Thyroid gland (tissue), 4 donors: ENCODE measurements at regions not wholly inside any gene's neighbourhood (a gene's known extent, or its start where the extent isn't known, plus 50 kb on each side); places are given as distances from the start of the nearest gene placed in this dataset.

ENCODE experiments used
- DNase-seq, 2 donors: peaks; one replicate each; pipeline ENCODE4 v3.0.0-alpha.2; 2019
- H3K27ac ChIP-seq, 3 donors: fragments of 200-600 bp; sonication (generic); 1 replicate in 2 of 3; 2 replicates in 1 of 3; pipeline ENCODE4 v1.5.1; 2016 to 2019; ENCODE audit warnings: mild to moderate bottlenecking in 1 of 3, moderate library complexity in 1 of 3
- H3K27me3 ChIP-seq: fragments of 200-600 bp; sonication (generic); one replicate; pipeline ENCODE4 v1.5.1; 2019
- H3K36me3 ChIP-seq, 2 donors: fragments of 200-600 bp; sonication (generic); one replicate each; pipeline ENCODE4 v1.5.1; 2016 to 2019
- H3K4me1 ChIP-seq, 2 donors: fragments of 200-600 bp; sonication (generic); one replicate each; pipeline ENCODE4 v1.5.1; 2017 to 2019
- H3K4me3 ChIP-seq, 3 donors: fragments of 200-600 bp; sonication (generic); replicated peaks in 1 of 3; 1 replicate in 2 of 3; 2 replicates in 1 of 3; pipeline ENCODE4 v1.5.1; 2016; ENCODE audit warnings: mild to moderate bottlenecking in 1 of 3
- H3K9me3 ChIP-seq: fragments of 200-600 bp; sonication (generic); one replicate; pipeline ENCODE4 v1.5.1; 2017
- CTCF ChIP-seq, 6 experiments: fragments of 200-600 bp in 3 of 6; fragments of 450-650 bp in 3 of 6; sonication (generic) in 3 of 6; IDR thresholded peaks; one replicate each; pipeline ENCODE4 v1.5.1; 2016 to 2019; ENCODE audit warnings: antibody characterized with exemption in 6 of 6, mild to moderate bottlenecking in 2 of 6, inconsistent platforms in 1 of 6, moderate library complexity in 1 of 6
- POLR2A ChIP-seq, 2 donors: fragments of 450-650 bp; IDR thresholded peaks; one replicate each; pipeline ENCODE4 v1.6.1; 2017; ENCODE audit warnings: antibody characterized with exemption in 2 of 2, mild to moderate bottlenecking in 2 of 2, moderate library complexity in 1 of 2
- WGBS, 2 donors: methylation state at CpG; one replicate each; pipeline ENCODE4 v1.1.5; 2017; 5-methylcytosine and 5-hydroxymethylcytosine counted together
- intact Hi-C: fragments of 100-400 bp; cut with DNase I; formaldehyde crosslinking; loops from one replicate; pipeline ENCODE4 v1.15.1; 2023

- intact Hi-C loops = no loop called here
- no peaks in the 10 kb centered on the region for H3K4me1 ChIP-seq
- WGBS, 2 donors = 85 to 91% methylated on average over 2 of the region's 2 CpGs
Observed at GRCh38 chr16:73683804-73684203, 612.8 kb upstream of the PSMD7 start.

GRCh38 chr16:73672135-73672534 is 624.2 kb upstream of the ZFHX3 start:
- Histone ChIP-seq H3K4me3 (no peak overlapping the region), H3K36me3 (no peaks in the 10 kb centered on the region), H3K27me3 (no peaks in the 10 kb centered on the region), H3K4me1 (no peaks in the 10 kb centered on the region), H3K27ac (no peak overlapping the region), H3K9me3 (no peaks in the 10 kb centered on the region)
- no peak for DNase-seq
- 59 to 62% methylated on average over 3 of the region's 3 CpGs for WGBS, 2 donors
- intact Hi-C loops = no loop called here
- no peak for TF ChIP-seq CTCF (IDR thresholded peaks at IDR 0.05)
- no peak for TF ChIP-seq POLR2A (IDR thresholded peaks at IDR 0.05)

More at GRCh38 chr16:73683804-73684203, 612.8 kb upstream of the PSMD7 start:
- H3K27ac ChIP-seq = no peak overlapping the region
- H3K4me3 ChIP-seq = no peak overlapping the region
- no peaks in the 10 kb centered on the region for H3K9me3 ChIP-seq
- DNase-seq = no peak
- TF ChIP-seq CTCF (IDR thresholded peaks at IDR 0.05) (no peak), POLR2A (IDR thresholded peaks at IDR 0.05) (no peak)
- no peaks in the 10 kb centered on the region for H3K27me3 ChIP-seq
- H3K36me3 ChIP-seq = no peaks in the 10 kb centered on the region

GRCh38 chr16:73670836-73671820 is 623.2 kb upstream of the ZFHX3 start:
- Histone ChIP-seq H3K27me3 (no peaks in the 10 kb centered on the region), H3K27ac (no peak overlapping the region), H3K4me1 (no peaks in the 10 kb centered on the region), H3K9me3 (no peaks in the 10 kb centered on the region), H3K36me3 (no peaks in the 10 kb centered on the region), H3K4me3 (no peak overlapping the region)
- DNase-seq = no peak
- WGBS, 2 donors = 42% methylated on average over 11 of the region's 11 CpGs
- intact Hi-C loops = no loop called here
- TF ChIP-seq POLR2A (IDR thresholded peaks at IDR 0.05) (no peak), CTCF (IDR thresholded peaks at IDR 0.05) (no peak)

GRCh38 chr16:73669535-73670274 is 621.8 kb upstream of the ZFHX3 start:
- TF ChIP-seq CTCF (IDR thresholded peaks at IDR 0.05) = no peak
- TF ChIP-seq POLR2A (IDR thresholded peaks at IDR 0.05) = no peak
- DNase-seq = no peak
- intact Hi-C loops = no loop called here

GRCh38 chr16:73663720-73664119 is 615.8 kb upstream of the ZFHX3 start:
- WGBS, 2 donors = 65 to 68% methylated on average over 2 of the region's 2 CpGs
- H3K36me3 ChIP-seq = no peaks in the 10 kb centered on the region
- H3K4me1 ChIP-seq = no peaks in the 10 kb centered on the region
- DNase-seq = no peak
- no peak overlapping the region for H3K27ac ChIP-seq
- intact Hi-C loops = no loop called here
- H3K4me3 ChIP-seq = no peak overlapping the region
- H3K9me3 ChIP-seq = no peaks in the 10 kb centered on the region
- TF ChIP-seq POLR2A (IDR thresholded peaks at IDR 0.05) = no peak
- TF ChIP-seq CTCF (IDR thresholded peaks at IDR 0.05) = no peak
- H3K27me3 ChIP-seq = no peaks in the 10 kb centered on the region

More at GRCh38 chr16:73669535-73670274, 621.8 kb upstream of the ZFHX3 start:
- Histone ChIP-seq H3K27me3 (no peaks in the 10 kb centered on the region), H3K36me3 (no peaks in the 10 kb centered on the region), H3K9me3 (no peaks in the 10 kb centered on the region), H3K27ac (no peak overlapping the region), H3K4me3 (no peak overlapping the region), H3K4me1 (no peaks in the 10 kb centered on the region)
- 80 to 82% methylated on average over 4 of the region's 4 CpGs for WGBS, 2 donors
